ENCODE measurements at regions not wholly inside any gene's neighbourhood (a gene's known extent, or its start where the extent isn't known, plus 50 kb on each side); places are given as distances from the start of the nearest gene placed in this dataset.

GRCh38 chr12:98399532-98399931 lies 115.9 kb upstream of the TMPO start:
- DNase-seq (ENCODE audit: low read depth in 3 of 3), result peak; percentile 15 to 52 (median 46)

GRCh38 chr12:98401427-98401826 lies 114.0 kb upstream of the TMPO start:
- no peak for DNase-seq (ENCODE audit: low read depth in 3 of 3)

- DNase-seq (ENCODE audit: low read depth in 3 of 3), result no peak
These were observed 113.3 kb upstream of the TMPO start for GRCh38 chr12:98402091-98402490.

GRCh38 chr12:98402671-98403070 lies 112.7 kb upstream of the TMPO start:
- no peak for DNase-seq (ENCODE audit: low read depth in 3 of 3)

GRCh38 chr12:98403385-98403784 lies 112.0 kb upstream of the TMPO start:
- DNase-seq (ENCODE audit: low read depth in 3 of 3), result no peak

GRCh38 chr12:98403936-98404335 lies 111.5 kb upstream of the TMPO start:
- DNase-seq (ENCODE audit: low read depth in 3 of 3), result no peak

GRCh38 chr12:98405805-98406366 lies 109.5 kb upstream of the TMPO start:
- no peak for DNase-seq (ENCODE audit: low read depth in 3 of 3)

- no peak for DNase-seq (ENCODE audit: low read depth in 3 of 3)
These were observed 109.0 kb upstream of the TMPO start for GRCh38 chr12:98406378-98406777.

GRCh38 chr12:98408681-98409080 lies 106.7 kb upstream of the TMPO start:
- DNase-seq (ENCODE audit: low read depth in 3 of 3), result no peak

- DNase-seq (ENCODE audit: low read depth in 3 of 3), result no peak
These were observed 105.8 kb upstream of the TMPO start for GRCh38 chr12:98409548-98409947.

GRCh38 chr12:98410356-98410755 lies 105.0 kb upstream of the TMPO start:
- no peak for DNase-seq (ENCODE audit: low read depth in 3 of 3)

- DNase-seq (ENCODE audit: low read depth in 3 of 3), result no peak
These were observed 98.5 kb upstream of the TMPO start for GRCh38 chr12:98416845-98417244.

GRCh38 chr12:98417266-98417665 lies 98.1 kb upstream of the TMPO start:
- DNase-seq (ENCODE audit: low read depth in 3 of 3), result no peak

GRCh38 chr12:98418357-98419075 lies 96.9 kb upstream of the TMPO start:
- no peak for DNase-seq (ENCODE audit: low read depth in 3 of 3)

GRCh38 chr12:98419081-98419794 lies 96.2 kb upstream of the TMPO start:
- DNase-seq (ENCODE audit: low read depth in 3 of 3), result no peak

GRCh38 chr12:98419795-98420404 lies 95.5 kb upstream of the TMPO start:
- no peak for DNase-seq (ENCODE audit: low read depth in 3 of 3)

- DNase-seq (ENCODE audit: low read depth in 3 of 3), result no peak
These were observed 94.9 kb upstream of the TMPO start for GRCh38 chr12:98420461-98420860.

- DNase-seq (ENCODE audit: low read depth in 3 of 3), result no peak
These were observed 94.1 kb upstream of the TMPO start for GRCh38 chr12:98421316-98421715.

GRCh38 chr12:98422359-98422758 lies 93.0 kb upstream of the TMPO start:
- no peak for DNase-seq (ENCODE audit: low read depth in 3 of 3)

GRCh38 chr12:98422812-98423211 lies 92.6 kb upstream of the TMPO start:
- DNase-seq (ENCODE audit: low read depth in 3 of 3), result no peak

GRCh38 chr12:98423963-98424362 lies 91.4 kb upstream of the TMPO start:
- DNase-seq (ENCODE audit: low read depth in 3 of 3), result no peak

GRCh38 chr12:98424726-98425401 lies 90.5 kb upstream of the TMPO start:
- peak; percentile 8 to 16 (median 13) for DNase-seq (ENCODE audit: low read depth in 3 of 3)
